GM21360 (cell line): ENCODE measurements at regions not wholly inside any gene's neighbourhood (a gene's known extent, or its start where the extent isn't known, plus 50 kb on each side); places are given as distances from the start of the nearest gene placed in this dataset.
"Not testable (repeated sequence)": the region's sequence is repeated elsewhere in the genome, so short reads cannot be mapped to it uniquely, and the experiment has no call there.

Source experiments
- ATAC-seq: cut with Tn5 transposase; IDR thresholded peaks from one replicate; pipeline ENCODE4 v1.9.1; 2021; ENCODE audit warnings: mild to moderate bottlenecking, moderate library complexity; ENCODE audit not compliant: unreplicated experiment

DNA sequence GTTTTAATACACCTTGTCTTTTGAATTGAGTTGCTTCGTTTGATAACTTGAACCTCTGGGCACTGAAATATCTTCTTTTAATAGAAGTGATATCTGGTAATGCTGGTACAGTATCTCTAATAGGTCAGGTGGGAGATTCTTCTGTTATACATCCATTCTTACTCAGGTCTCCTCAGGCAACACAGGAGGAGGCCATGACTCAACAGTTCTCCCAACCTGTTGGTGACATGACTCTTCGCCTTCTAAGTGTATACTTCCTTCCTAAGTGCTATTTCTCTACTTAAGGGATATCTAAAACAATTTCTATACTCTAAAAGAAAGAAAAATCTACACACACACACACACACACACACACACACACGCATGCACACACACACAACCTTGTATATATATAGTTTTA lies 509.1 kb downstream of the PCNX1 start:
- ATAC-seq, result no peak

DNA sequence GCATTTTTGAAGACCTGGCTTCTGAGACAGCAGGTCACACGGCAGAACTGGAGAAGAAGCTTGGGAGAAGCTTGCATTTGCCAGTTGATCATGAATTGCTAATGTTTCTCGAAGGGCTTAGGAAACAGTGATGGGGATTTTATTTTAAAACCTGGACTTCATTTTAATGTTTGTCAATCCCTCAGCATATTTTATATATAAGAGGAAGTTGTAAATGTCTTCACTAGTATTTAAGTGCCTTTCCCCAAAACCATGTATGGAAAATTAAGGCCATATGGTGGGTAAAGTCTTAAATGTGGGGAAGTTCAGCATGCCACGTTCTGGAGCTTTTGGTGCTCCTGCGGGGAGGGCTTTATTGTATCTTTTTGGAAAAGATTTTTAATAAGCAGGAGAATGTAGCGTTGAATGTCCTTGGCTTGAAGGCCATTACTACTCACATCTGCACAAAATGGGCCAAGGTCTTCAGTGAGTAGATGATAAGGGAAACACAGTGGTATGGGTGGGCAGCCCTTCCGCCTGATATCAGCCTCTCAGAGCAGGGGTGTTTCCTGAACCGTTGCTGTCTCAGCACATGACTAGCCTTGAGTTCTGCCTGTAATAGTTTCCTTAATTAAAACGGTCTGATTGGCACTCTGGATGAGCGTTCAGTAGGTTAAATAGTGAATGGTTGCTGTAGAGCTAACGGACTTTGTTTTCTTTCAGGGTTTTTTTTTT lies 511.4 kb downstream of the PCNX1 start:
- no peak for ATAC-seq

DNA sequence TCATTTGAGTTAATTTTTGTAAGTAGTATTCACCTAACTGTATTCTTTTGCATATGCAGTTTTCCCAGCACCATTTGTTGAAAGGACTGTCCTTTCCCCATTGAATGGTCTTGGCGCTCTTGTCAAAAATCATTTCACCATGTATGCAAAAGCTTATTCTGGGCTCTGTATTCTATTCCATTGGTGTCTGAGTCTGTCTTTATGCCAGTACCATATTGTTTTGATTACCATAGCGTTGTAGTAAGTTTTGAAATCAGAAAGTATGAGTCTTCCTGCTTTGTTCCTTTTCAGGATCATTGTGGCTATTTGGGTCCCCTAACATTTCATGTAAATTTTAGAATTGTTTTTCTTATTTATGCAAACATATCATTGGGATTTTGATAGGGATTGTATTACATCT lies 508.7 kb upstream of the RGS6 start:
- no peak for ATAC-seq

DNA sequence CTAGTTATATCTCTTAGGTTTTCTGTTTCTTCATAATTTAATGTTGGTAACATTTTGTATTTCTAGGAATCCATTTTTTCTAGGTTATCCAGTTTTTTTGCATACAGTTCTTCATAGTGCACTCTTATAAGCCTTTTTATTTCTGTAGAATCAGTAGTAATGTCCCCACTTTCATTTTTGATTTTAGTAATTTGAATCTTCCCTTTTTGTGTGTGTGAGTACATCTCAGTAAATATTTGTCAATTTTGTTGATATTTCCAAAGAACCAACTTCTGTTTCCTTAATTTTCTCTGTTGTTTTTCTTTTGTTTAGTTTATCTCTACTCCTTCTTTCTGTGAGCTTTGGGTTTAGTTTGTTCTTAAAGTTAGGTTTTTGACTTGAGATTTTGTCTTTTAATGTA lies 507.3 kb upstream of the RGS6 start:
- no peak for ATAC-seq

DNA sequence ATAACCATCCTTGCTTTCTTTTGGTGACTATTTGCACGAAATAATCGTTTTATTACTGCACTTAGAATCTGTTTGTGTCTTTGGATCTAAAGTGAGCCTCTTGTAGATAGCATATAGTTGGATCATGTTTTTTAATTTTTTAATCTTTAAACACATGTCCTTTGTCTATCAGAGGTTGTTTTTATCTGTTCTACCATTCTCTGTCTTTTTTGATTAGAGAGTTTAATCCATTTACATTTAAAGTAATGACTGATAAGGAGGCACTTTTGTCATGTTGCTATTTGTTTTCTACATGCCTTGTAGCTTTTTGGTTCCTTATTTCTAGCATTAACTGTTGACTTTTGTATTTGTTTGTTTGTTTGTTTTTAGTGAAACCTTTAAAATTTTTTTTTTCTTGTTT lies 506.2 kb upstream of the RGS6 start:
- ATAC-seq, result no peak

DNA sequence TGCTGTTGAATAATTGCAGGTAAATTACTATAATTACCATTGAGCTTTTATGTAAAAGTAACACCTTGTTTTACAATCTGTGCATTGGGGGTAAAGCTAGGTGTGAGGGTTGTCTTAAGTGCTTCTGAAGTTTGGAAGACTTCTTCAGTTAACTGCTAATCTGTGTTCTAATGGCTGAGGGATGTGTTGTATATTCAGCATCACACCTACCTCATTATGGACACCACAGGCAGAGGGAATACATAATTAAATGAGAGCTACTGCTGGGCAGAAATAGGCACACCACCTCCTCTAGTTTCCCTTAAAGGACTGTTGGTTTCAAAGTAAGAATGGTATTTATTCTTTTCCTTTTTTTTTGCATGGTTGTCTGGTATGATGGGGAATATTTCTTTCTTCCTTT lies 502.3 kb upstream of the RGS6 start:
- ATAC-seq, result no peak

DNA sequence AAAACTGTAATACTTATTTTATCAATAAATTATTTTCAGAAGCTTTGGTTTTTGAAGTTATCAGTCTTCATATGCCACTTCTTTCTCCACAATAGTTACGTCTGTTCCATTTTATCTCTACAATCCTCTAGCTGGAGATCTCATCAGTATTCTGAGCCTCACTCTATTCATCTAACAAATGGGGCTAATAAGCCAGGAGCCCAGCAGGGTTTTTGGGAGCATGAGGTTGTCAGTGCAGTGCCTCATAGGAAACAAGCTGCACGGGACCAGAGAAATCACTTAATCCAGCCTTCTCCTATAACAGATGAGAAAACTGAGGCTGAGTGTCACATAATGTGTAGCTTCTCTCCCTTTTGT lies 501.9 kb upstream of the RGS6 start:
- no peak for ATAC-seq

DNA sequence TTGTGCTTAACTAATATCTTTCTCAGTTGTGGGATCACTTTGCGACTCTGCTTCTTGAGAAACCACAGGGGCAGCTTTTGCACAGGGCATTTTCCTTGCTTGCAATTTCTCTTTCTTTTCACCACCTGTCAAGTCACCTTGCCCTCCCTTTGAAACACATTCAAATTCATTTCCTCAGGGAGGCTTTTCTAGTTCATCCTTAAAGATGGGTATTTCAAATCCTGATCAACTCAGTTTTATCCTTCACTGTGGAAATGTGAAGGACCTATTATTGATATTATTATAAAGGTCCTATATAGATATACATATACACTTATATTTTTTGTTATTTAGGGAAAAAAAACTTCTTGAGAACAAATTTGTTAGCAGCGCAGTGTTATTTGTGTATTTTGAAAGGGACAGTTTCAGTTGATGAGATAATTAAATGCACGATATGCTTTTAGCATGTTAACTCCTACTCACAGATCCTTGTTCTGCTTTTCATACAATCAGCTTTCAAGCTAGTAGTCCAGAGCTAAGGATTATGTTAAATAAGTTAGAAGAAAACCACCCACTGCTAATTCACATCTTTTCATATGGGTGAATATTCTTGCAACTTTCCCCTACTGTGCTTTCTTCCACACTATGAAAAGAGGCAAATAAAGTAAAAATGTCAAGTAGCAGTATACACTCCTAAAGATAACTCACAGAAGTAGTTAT lies 501.4 kb upstream of the RGS6 start:
- ATAC-seq, result peak; percentile 47

DNA sequence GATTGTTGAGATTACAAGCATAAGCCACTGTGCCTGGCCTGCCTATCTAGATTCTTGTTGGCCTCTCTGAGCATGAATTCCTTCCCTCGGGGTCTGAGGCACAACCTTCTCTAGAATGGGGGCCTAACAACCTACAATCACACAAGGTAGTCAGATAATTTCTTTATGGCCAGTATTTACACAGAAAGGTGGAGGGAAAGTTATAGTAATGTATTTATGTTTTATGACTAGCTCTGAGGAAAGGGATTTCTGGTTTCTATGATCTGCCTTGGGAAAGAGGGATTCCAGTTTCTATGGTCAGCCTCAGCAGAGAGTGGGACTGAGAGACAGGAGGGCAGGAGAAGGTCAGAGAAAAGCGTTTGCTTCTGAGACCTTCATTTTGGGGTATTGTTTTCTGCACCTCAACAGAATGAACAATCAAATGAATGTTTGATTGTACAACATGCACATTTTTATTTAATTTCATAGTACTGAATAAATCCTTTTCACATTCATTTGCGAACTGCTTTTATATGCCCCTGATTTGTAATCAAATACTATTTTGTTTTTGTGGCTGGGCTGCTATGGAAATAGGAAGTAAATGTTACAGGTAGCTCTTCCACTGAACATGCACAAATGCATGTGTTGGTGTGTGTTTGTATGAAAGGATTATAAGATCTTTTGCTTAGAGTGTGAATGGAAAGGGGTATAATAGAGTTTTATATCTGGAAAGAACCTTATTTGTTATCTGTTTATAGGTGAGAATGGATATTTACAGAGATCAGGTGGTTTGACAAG lies 499.7 kb upstream of the RGS6 start:
- ATAC-seq, result no peak

DNA sequence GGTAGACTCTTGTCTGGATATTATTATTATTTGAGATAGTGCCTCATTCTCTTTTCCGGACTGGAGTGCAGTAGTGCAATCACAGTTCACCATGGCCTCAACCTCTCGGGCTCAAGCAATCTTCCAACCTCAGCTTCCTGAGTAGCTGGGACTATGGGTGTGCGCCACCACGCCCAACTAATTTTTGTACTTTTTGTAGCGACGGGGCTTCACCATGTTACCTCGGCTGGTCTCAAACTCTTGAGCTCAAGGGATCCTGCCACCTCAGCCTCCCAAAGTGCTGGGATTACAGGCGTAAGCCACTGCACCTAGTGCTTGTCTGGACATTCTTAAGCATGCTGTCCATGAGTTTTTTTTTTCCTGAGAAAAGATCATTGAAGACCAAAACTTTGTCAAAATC lies 498.9 kb upstream of the RGS6 start:
- no peak for ATAC-seq

DNA sequence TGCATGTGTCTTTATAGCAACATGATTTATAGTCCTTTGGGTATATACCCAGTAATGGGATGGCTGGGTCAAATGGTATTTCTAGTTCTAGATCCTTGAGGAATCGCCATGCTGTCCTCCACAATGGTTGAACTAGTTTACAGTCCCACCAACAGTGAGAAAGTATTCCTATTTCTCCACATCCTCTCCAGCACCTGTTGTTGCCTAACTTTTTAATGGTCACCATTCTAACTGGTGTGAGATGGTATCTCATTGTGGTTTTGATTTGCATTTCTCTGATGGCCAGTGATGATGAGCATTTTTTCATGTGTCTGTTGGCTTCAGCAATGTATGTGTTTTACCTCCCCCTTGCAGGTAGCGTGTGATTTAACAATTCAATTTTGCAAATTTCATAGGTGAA lies 496.6 kb upstream of the RGS6 start:
- ATAC-seq, result not testable (repeated sequence)

DNA sequence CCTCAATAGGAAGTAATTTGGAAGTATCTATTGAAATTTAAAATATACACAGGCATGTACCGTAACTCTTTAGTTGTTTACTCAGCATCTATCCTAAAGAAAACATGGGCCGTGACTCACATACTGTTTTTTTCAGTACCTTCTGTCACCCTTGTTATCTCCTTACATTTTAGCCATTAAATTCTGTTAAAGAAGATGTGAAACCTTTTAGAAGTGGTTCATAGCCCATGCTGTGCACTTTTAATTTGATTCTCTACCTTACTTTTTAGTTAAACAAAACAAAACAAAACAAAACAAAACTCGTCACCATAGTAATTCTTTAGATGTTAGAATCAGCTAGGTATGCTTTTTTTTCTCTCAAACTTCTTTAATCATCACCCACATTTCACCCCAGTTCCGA lies 494.4 kb upstream of the RGS6 start:
- ATAC-seq, result no peak

DNA sequence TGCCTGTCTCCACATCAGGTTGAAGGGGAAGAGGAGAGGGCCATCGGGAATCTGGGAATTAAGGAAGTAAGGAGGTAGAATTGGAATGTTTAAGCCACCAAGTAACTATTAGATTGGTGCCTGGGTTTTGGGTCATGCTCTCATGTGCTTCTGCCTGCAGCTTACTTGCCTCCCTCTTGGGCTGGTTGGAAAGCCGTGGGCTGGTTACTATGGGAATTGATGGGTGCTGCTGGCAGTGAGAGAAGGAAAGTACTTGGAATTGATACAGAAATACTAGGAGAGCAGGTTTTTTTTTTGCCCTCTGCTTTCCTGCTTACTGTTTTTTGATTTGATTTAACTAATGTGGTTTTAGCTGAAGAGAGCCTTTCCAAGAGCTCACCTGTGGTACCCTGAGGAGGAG lies 493.5 kb upstream of the RGS6 start:
- ATAC-seq, result no peak

DNA sequence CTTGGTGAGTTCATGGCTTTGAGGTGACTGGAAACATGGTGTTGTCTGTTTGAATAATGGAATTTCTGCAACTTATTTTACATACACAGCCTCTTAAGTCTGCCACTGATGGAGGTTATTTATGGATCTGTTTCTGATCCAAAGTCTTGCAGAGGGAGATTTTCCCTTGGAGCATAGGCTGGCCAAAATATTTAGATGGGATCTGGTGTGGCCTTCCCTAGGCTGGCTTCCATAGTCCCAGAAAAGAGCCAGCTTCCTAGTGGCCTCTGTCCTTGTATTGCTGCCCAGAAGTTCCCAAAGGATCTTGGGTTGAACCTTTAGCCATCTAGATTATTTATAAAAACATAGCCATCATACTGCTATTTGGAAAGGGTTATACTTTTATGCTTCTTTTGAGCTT lies 491.1 kb upstream of the RGS6 start:
- ATAC-seq, result no peak

DNA sequence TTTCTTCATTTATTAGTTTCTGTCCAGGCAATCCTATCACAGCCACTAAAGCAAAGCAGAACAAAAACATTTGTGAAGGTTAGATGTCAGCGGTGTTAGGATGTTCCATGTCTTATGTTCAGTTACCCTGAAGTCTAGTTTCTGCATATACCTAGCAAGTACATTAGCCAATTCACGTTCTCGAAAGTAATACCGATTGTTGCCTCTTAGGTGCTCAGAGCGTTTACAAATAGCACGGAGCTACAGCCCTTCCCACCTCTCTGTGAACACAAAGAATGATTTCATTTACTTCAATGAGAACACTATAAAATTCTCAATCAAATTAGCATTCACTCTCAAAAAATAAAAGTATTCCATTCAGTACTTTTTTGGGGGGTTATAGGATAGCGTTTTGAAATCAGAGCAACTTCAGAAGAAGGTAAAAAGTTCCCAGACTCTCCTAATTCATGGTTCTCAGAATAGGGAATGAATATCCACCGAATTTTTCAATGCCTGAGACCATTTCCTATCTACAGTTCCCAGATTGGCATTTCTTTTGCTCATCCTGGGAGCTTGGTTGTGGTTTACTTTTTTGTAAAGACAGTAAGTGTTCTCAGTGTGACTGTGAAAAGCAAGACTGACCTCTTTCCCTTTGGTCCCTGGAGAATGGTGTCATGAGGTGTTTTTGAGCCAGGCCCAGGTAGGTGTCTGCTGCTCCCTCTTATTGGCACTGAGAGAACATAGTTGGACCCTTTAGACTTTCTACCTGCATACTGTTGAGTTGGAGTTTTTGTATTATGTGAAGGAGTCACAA lies 488.0 kb upstream of the RGS6 start:
- ATAC-seq, result no peak

DNA sequence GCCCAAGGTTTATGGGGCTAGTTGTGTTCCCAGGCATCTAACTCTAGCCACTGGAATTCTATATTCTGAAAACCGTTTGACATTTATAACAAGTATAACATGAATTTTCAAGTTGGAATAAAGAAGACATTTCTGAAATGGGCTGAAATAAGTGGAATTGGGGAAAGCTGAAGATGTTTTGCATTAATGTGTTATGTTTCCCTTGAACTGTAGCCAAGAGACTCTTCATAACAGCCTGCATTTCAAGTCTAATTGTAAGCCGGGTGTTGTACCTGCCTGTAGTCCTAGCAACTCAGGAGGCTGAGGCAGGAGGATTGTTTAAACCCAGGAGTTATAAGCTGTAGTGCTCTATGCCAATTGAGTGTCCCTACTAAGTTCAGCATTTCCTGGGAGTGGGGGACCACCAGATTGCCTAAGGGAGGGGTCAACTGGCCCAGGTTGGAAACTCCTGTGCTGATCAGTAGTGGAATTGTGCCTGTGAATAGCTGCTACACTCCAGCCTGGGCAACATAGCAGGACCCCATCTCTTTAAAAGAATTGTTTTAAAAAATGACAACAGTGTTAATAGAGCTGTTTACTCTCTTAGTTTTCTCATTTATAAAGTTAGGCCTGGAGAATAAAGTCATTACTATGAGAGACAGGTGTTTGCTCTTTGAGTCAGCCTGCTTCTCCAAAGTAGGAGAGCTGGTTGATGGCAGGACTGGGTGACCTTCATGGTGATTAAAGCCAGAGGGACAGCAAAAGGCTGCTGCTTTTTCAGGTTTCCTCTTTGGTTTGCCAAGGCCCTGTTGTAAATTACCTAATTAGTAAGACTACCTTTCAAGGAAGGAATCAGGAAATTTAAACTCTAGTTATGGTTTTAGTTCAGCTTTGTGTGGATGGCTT lies 483.6 kb upstream of the RGS6 start:
- ATAC-seq, result no peak

DNA sequence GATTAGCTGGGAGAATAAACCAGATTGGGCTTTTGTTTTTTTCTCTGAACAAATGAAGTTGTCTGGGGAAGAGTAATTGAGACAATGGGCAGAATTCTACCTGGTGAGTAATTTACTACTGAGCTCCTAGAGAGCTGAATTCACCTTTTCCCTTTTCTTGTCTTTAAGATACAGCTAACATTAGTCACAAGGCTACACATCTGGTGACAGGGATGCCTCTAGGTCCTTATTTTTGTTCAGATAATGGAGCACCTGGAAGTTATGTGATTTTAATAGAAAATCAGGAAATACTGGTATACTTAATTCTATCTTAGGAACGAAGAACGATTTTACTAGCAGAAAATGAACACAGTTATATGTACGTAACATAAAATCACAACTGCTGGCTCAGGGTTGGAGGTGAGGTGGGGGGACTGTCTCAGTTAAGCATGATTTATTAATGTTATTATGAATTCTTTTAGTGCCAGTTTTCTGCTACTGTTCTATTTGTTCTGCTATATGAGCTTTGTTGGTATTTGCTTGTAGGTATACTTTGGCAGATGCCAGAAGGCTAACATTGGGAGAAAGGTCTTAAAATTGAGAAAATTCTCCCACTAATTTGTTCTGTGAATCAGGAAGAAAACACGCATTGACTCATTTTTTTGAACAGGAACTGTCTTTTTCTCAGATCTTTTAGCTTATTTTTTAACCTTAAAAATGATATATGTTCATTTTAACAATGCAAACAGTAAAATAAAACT lies 482.7 kb upstream of the RGS6 start:
- no peak for ATAC-seq

DNA sequence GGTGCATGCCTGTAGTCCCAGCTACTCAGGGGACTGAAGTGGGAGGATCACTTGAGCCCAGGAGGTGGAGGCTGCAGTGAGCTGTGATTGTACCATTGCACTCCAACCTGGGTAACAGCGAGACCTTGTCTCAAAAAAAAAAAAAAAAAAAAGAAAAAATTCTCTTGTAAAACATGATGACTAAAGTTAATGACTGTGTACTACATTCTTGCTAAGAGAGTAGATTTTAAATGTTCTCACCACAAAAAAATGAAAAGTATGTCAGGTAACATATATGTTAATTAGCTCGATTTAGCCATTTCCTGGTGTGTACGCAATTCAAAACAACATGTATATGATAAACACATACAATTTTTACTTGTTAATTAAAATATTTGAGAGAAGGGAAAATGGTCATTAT lies 480.7 kb upstream of the RGS6 start:
- no peak for ATAC-seq

DNA sequence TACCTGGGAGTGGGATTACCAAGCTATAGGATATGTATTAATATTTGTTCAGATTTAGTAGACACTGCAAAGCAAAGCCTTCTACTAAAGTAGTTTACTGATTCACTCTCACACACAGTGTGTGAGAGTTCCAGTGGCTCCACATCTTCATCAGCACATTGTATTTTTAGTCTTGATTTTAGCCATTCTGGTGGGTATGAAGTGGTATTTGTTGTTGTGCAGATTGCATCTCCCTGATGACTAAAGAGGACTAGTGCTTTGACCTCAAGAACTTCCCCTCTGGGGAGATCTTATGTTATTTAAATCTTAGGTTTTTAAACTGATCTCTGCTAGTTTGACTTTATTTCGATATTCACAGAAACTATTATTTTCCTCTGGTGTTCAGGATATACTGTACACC lies 479.7 kb upstream of the RGS6 start:
- no peak for ATAC-seq

DNA sequence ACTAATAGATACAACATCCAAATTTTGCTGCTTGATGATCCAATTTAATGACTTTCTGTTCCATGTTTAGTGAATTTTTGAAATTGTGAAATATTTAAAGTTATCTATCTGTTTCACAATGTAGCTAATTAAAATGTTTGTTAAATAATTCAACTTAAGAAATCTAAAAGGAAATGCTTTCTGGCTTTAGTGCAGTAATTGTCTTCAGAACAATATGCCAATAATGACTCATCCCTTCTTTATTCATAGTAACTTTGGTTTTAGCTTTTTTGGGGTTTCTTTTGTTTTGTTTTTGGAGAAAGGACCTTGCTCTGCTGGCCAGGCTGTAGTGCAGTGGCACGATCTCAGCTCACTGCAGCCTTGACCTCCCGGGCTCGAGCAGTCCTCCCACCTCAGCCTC lies 479.2 kb upstream of the RGS6 start:
- ATAC-seq, result no peak
